Mesendoderm (in vitro differentiated cells): ENCODE measurements at regions not wholly inside any gene's neighbourhood (a gene's known extent, or its start where the extent isn't known, plus 50 kb on each side); places are given as distances from the start of the nearest gene placed in this dataset.
"Not testable (repeated sequence)": the region's sequence is repeated elsewhere in the genome, so short reads cannot be mapped to it uniquely, and the experiment has no call there.

Source experiments
- DNase-seq: peaks from one replicate; pipeline ENCODE4 v3.0.0; 2013
- H2AK5ac ChIP-seq: 2 replicates; pipeline ENCODE4 v1.6.1; 2013; ENCODE audit warnings: low read length, inconsistent platforms
- H2BK120ac ChIP-seq: 2 replicates; pipeline ENCODE4 v1.6.1; 2013; ENCODE audit warnings: low read depth, mild to moderate bottlenecking, low read length, moderate library complexity, mixed read lengths
- H2BK15ac ChIP-seq: replicated peaks from 2 replicates; pipeline ENCODE4 v1.6.1; 2013; ENCODE audit warnings: low read depth, mild to moderate bottlenecking, moderate library complexity
- H2BK5ac ChIP-seq: 2 replicates; pipeline ENCODE4 v1.6.1; 2013; ENCODE audit warnings: low read length, inconsistent platforms
- H3K18ac ChIP-seq: 2 replicates; pipeline ENCODE4 v1.6.1; 2013; ENCODE audit warnings: mild to moderate bottlenecking, low read length, mixed read lengths
- H3K23ac ChIP-seq: one replicate; pipeline ENCODE4 v1.6.1; 2013; ENCODE audit warnings: low read length
- H3K27ac ChIP-seq: 2 replicates; pipeline ENCODE4 v1.5.1; 2013; ENCODE audit warnings: low read depth, mild to moderate bottlenecking, inconsistent platforms, low read length, moderate library complexity
- H3K27me3 ChIP-seq: 2 replicates; pipeline ENCODE4 v1.6.1; 2013; ENCODE audit warnings: low read length, control low read depth, mild to moderate bottlenecking, inconsistent platforms; ENCODE audit not compliant: insufficient read depth, poor library complexity
- H3K36me3 ChIP-seq: 2 replicates; pipeline ENCODE4 v1.6.1; 2013; ENCODE audit warnings: low read length, inconsistent platforms; ENCODE audit not compliant: control insufficient read depth, insufficient read depth
- H3K4ac ChIP-seq: one replicate; pipeline ENCODE4 v1.6.1; 2013; ENCODE audit warnings: low read depth, mild to moderate bottlenecking, low read length, moderate library complexity
- H3K4me1 ChIP-seq: 2 replicates; pipeline ENCODE4 v1.6.1; 2013; ENCODE audit warnings: low read depth, low read length, inconsistent platforms; ENCODE audit not compliant: control insufficient read depth
- H3K4me2 ChIP-seq: 2 replicates; pipeline ENCODE4 v1.6.1; 2013; ENCODE audit warnings: low read length
- H3K4me3 ChIP-seq: 2 replicates; pipeline ENCODE4 v1.5.1; 2013; ENCODE audit warnings: mild to moderate bottlenecking, low read length
- H3K56ac ChIP-seq: one replicate; pipeline ENCODE4 v1.6.1; 2013; ENCODE audit warnings: low read length
- H3K79me1 ChIP-seq: 2 replicates; pipeline ENCODE4 v1.6.1; 2013; ENCODE audit warnings: low read length, inconsistent platforms
- H3K79me2 ChIP-seq: 2 replicates; pipeline ENCODE4 v1.6.1; 2013; ENCODE audit warnings: mild to moderate bottlenecking, low read length; ENCODE audit not compliant: control insufficient read depth, insufficient read depth
- H3K9ac ChIP-seq: 2 replicates; pipeline ENCODE4 v1.6.1; 2013; ENCODE audit warnings: low read length, inconsistent platforms
- H4K5ac ChIP-seq: one replicate; pipeline ENCODE4 v1.6.1; 2013; ENCODE audit warnings: low read length
- H4K8ac ChIP-seq: one replicate; pipeline ENCODE4 v1.6.1; 2013; ENCODE audit warnings: low read depth, mild to moderate bottlenecking, control low read depth, low read length, moderate library complexity
- WGBS: extraction: QIAGEN DNeasy Blood & Tissue Kit; methylation state at CpG from one replicate; pipeline ENCODE4 v1.1.7; 2013; ENCODE audit warnings: low lambda C conversion rate, missing lambda C conversion rate; ENCODE audit not compliant: insufficient coverage; ENCODE audit errors: extremely low coverage; 5-methylcytosine and 5-hydroxymethylcytosine counted together

DNA sequence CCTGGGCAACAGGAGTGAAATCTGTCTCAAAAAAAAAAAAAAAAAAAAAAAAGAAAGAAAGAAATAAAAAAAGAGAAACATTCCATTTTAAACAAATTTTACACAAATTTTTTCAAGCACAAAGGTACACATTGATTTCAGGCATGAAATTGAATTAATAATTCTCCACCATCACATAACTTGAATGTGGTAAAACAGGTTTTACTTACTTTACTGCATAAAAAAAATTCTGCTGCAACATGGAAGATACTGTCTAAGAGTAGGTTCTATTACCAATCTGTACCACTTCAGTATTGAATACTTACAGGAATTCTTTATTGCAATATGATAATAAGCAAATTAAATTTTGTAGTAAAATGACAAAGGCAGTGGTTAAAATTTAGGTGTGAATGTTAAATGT, 271.6 kb upstream of the ARSJ start:
- Histone ChIP-seq H2AK5ac (no peak overlapping the region), H3K4me1 (no peaks in the 10 kb centered on the region), H4K5ac (no peak overlapping the region), H3K4ac (no peak overlapping the region), H3K23ac (no peak overlapping the region), H3K79me1 (no peaks in the 10 kb centered on the region), H4K8ac (no peak overlapping the region), H3K4me2 (no peak overlapping the region), H3K18ac (no peak overlapping the region), H2BK5ac (no peak overlapping the region), H3K36me3 (no peaks in the 10 kb centered on the region), H3K27me3 (no peaks in the 10 kb centered on the region), H2BK120ac (no peak overlapping the region), H3K79me2 (no peaks in the 10 kb centered on the region), H3K56ac (no peak overlapping the region), H3K27ac (no peak overlapping the region), H3K4me3 (no peak overlapping the region), H3K9ac (no peak overlapping the region), H2BK15ac (no peak overlapping the region)
- DNase-seq: no peak

DNA sequence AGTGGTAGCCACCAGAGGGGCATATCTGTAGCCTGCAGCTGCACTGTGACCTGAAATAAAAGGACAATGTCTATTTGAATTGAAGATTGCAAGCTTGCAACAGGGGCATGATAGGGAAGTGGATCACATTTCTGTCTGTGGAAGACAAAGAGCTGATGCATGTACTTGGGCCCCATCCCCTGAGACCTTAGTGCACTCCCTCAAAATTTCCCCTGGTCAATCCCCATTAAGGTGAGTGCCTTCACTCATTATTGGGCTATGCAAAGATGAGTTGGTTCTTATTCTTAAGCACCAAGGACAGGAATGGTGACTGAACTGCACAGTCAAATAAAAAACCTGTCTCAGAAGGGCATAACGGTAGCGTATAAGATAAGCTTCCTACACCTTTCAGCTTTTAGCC, 273.1 kb upstream of the ARSJ start:
- Histone ChIP-seq H3K4me1 (no peaks in the 10 kb centered on the region), H3K4me3 (no peak overlapping the region), H2AK5ac (no peak overlapping the region), H3K27ac (no peak overlapping the region), H3K18ac (no peak overlapping the region), H2BK15ac (no peak overlapping the region), H3K79me2 (no peaks in the 10 kb centered on the region), H3K27me3 (no peaks in the 10 kb centered on the region), H3K4ac (no peak overlapping the region), H4K5ac (no peak overlapping the region), H3K4me2 (no peak overlapping the region), H3K23ac (no peak overlapping the region), H3K56ac (no peak overlapping the region), H3K36me3 (no peaks in the 10 kb centered on the region), H3K9ac (no peak overlapping the region), H3K79me1 (no peaks in the 10 kb centered on the region), H2BK120ac (no peak overlapping the region), H2BK5ac (no peak overlapping the region), H4K8ac (no peak overlapping the region)
- no peak for DNase-seq
- no CpG with 5 or more reads among the region's 2 CpGs for WGBS

DNA sequence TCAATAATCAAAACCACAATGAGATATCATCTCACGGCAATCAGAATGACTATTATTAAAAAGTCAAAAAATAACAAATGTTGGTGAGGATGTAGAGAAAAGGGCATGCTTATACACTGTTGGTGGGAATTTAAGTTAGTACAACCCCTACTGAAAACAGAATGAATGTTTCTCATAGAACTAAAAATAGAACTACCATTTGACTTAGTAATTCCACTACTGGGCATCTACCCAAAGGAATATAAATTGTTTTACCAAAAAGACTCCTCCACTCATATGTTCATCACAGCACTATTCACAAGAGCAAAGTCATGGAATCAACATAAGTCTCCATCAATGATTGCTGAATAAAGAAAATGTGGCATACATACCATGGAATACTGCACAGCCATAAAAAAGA, 278.1 kb upstream of the ARSJ start:
- H3K56ac ChIP-seq: no peak overlapping the region

DNA sequence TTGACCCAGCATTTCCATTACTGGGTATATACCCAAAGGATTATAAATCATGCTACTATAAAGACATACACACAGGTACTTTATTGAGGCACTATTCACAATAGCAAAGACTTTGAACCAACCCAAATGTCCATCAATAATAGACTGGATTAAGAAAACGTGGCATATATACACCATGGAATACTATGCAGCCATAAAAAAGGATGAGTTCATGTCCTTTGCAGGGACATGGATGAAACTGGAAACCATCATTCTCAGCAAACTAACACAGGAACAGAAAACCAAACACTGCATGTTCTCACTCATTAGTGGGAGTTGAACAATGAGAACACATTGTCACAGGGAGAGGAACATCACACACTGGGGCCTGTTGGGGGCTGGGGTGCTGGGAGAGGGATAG, 283.0 kb upstream of the ARSJ start:
- H2BK15ac ChIP-seq, H2BK5ac ChIP-seq, H3K9ac ChIP-seq, H2AK5ac ChIP-seq, H4K5ac ChIP-seq, H3K4ac ChIP-seq, H3K79me2 ChIP-seq, DNase-seq, H3K4me3 ChIP-seq, H3K4me1 ChIP-seq, H3K18ac ChIP-seq, H2BK120ac ChIP-seq, H3K4me2 ChIP-seq, H3K56ac ChIP-seq, H3K23ac ChIP-seq, H4K8ac ChIP-seq, H3K27me3 ChIP-seq, H3K79me1 ChIP-seq, H3K36me3 ChIP-seq, H3K27ac ChIP-seq: not testable (repeated sequence)
- WGBS: no CpG with 5 or more reads among the region's 1 CpG

More for the DNA sequence above, 278.1 kb upstream of the ARSJ start:
- Histone ChIP-seq H3K27me3 (no peaks in the 10 kb centered on the region), H3K27ac (no peak overlapping the region), H3K4ac (no peak overlapping the region), H3K18ac (no peak overlapping the region), H2AK5ac (no peak overlapping the region), H4K5ac (no peak overlapping the region), H3K4me3 (no peak overlapping the region), H4K8ac (no peak overlapping the region), H3K23ac (no peak overlapping the region), H2BK15ac (no peak overlapping the region), H2BK5ac (no peak overlapping the region), H3K36me3 (no peaks in the 10 kb centered on the region), H3K9ac (no peak overlapping the region), H3K4me1 (no peaks in the 10 kb centered on the region), H3K79me1 (no peaks in the 10 kb centered on the region), H3K4me2 (no peak overlapping the region), H2BK120ac (no peak overlapping the region), H3K79me2 (no peaks in the 10 kb centered on the region)
- no CpG with 5 or more reads among the region's 1 CpG for WGBS
- DNase-seq: no peak

DNA sequence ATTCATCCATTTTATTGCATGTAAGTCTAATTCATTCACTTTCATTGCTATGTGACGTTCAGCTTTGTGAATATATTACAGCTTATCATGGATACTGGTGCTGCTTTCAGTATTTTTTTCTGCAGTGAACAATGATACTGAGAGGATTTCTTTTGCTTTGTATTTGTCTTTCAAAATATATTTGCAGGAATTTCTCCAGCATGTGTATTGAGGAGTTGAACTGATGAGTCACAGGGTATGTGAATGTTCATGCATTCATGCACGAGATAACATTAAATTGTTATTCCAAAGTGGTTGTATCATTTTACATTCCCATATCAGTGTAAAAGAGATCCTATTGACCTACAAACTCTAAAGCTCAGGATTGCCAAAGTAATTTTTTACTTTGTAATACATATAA, 283.8 kb upstream of the ARSJ start:
- Histone ChIP-seq H3K9ac (no peak overlapping the region), H3K79me1 (no peaks in the 10 kb centered on the region), H3K18ac (no peak overlapping the region), H2BK120ac (no peak overlapping the region), H3K36me3 (no peaks in the 10 kb centered on the region), H3K4ac (no peak overlapping the region), H3K79me2 (no peaks in the 10 kb centered on the region), H2BK15ac (no peak overlapping the region), H2AK5ac (no peak overlapping the region), H3K4me2 (no peak overlapping the region), H3K27ac (no peak overlapping the region), H4K8ac (no peak overlapping the region), H4K5ac (no peak overlapping the region), H3K23ac (no peak overlapping the region), H3K4me3 (no peak overlapping the region), H3K4me1 (no peaks in the 10 kb centered on the region), H3K56ac (no peak overlapping the region), H2BK5ac (no peak overlapping the region), H3K27me3 (no peaks in the 10 kb centered on the region)
- no peak for DNase-seq
- WGBS: no CpG with 5 or more reads among the region's 2 CpGs

DNA sequence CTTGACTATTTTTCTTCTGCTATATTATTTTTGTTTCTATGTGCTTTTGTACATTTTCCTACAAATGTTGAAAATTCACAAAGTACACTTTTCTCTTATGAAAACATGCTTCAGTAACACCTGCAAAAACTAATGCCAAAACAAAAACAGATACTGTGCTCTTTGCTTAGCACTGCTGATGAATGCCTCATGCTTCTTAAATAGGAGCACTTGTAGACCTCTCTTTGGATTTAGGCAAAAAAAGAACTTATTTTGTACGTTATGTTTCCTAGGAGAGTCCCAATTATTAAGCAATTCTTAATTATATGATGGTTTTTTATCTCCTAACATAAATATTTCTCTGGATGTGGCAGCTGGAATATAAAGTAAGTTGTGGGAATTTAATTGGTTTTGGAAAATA, 285.0 kb upstream of the ARSJ start:
- Histone ChIP-seq H3K18ac (no peak overlapping the region), H3K9ac (no peak overlapping the region), H4K8ac (no peak overlapping the region), H4K5ac (no peak overlapping the region), H3K27ac (no peak overlapping the region), H3K79me2 (no peaks in the 10 kb centered on the region), H3K27me3 (no peaks in the 10 kb centered on the region), H3K4me2 (no peak overlapping the region), H3K79me1 (no peaks in the 10 kb centered on the region), H2BK15ac (no peak overlapping the region), H3K56ac (no peak overlapping the region), H3K4me3 (no peak overlapping the region), H3K4me1 (no peaks in the 10 kb centered on the region), H3K4ac (no peak overlapping the region), H2AK5ac (no peak overlapping the region), H3K23ac (no peak overlapping the region), H2BK5ac (no peak overlapping the region), H2BK120ac (no peak overlapping the region), H3K36me3 (no peaks in the 10 kb centered on the region)
- no peak for DNase-seq
- no CpG with 5 or more reads among the region's 1 CpG for WGBS
